ENCODE measurements at regions not wholly inside any gene's neighbourhood (a gene's known extent, or its start where the extent isn't known, plus 50 kb on each side); places are given as distances from the start of the nearest gene placed in this dataset.
"Not testable (repeated sequence)": the region's sequence is repeated elsewhere in the genome, so short reads cannot be mapped to it uniquely, and the experiment has no call there.

GRCh38 chr2:132259276-132259675 lies 97.5 kb upstream of the ANKRD30BL start:
- H3K79me2 ChIP-seq (ENCODE audit: insufficient read depth, low read length); POLR2A ChIA-PET; H3K4me3 ChIP-seq (replicated peaks in 1 of 3; ENCODE audit: insufficient read depth in 1 of 3, low read depth in 2 of 3, low read length in 3 of 3); BruUV-seq (replicated peaks); ATAC-seq; intact Hi-C loops (cut with micrococcal nuclease; ENCODE audit: unreplicated experiment); in situ Hi-C loops (cut with HindIII; ENCODE audit: extremely low pct_ligation_motif_present, low pct_unique_long_range_greater_than_20kb); H2AFZ ChIP-seq (ENCODE audit: low read length); H4K20me1 ChIP-seq (ENCODE audit: insufficient read depth, low read length); CTCF ChIA-PET (ENCODE audit: low intra/inter-chr PET ratio, low total read pairs); DNase-seq (ENCODE audit: low spot score); H3K27me3 ChIP-seq (ENCODE audit: control insufficient read depth in 1 of 2, insufficient read depth in 2 of 2, low read length in 2 of 2); H3K4me2 ChIP-seq (ENCODE audit: low read depth, low read length); H3K27ac ChIP-seq (ENCODE audit: extremely low read length, insufficient read depth, low read length); H3K4me1 ChIP-seq (ENCODE audit: insufficient read depth, low read length); H3K9ac ChIP-seq (ENCODE audit: insufficient read depth, low read depth, low read length); H3K36me3 ChIP-seq (replicated peaks in 1 of 2; ENCODE audit: control insufficient read depth in 1 of 2, insufficient read depth in 2 of 2, low read length in 2 of 2): not testable (repeated sequence)
- peak; percentile 72 for FAIRE-seq
- 50% methylated on average over 13 of the region's 13 CpGs for WGBS (ENCODE audit: low lambda C conversion rate)
- H3K9me3 ChIP-seq (ENCODE audit: low read length), result peaks cover 35% of the 10 kb centered on the region

GRCh38 chr2:132265595-132265994 lies 103.8 kb upstream of the ANKRD30BL start:
- DNase-seq (ENCODE audit: low spot score); H3K79me2 ChIP-seq (ENCODE audit: insufficient read depth, low read length); H4K20me1 ChIP-seq (ENCODE audit: insufficient read depth, low read length); ATAC-seq; H3K4me1 ChIP-seq (ENCODE audit: insufficient read depth, low read length); H3K9ac ChIP-seq (ENCODE audit: insufficient read depth, low read depth, low read length); CTCF ChIA-PET (ENCODE audit: low intra/inter-chr PET ratio, low total read pairs); H3K9me3 ChIP-seq (ENCODE audit: low read length); BruUV-seq (replicated peaks); H3K4me3 ChIP-seq (replicated peaks in 1 of 3; ENCODE audit: insufficient read depth in 1 of 3, low read depth in 2 of 3, low read length in 3 of 3); H3K27ac ChIP-seq (ENCODE audit: extremely low read length, insufficient read depth, low read length); H2AFZ ChIP-seq (ENCODE audit: low read length); H3K4me2 ChIP-seq (ENCODE audit: low read depth, low read length); H3K36me3 ChIP-seq (replicated peaks in 1 of 2; ENCODE audit: control insufficient read depth in 1 of 2, insufficient read depth in 2 of 2, low read length in 2 of 2); POLR2A ChIA-PET; in situ Hi-C loops (cut with HindIII; ENCODE audit: extremely low pct_ligation_motif_present, low pct_unique_long_range_greater_than_20kb); H3K27me3 ChIP-seq (ENCODE audit: control insufficient read depth in 1 of 2, insufficient read depth in 2 of 2, low read length in 2 of 2); FAIRE-seq: not testable (repeated sequence)
- intact Hi-C loops (cut with micrococcal nuclease; ENCODE audit: unreplicated experiment), result loop anchor here (10.0 kb wide), 2 partner anchors 389 to 1579 kb away; no protein-coding TSS in a partner anchor
- 44% methylated on average over 12 of the region's 12 CpGs for WGBS (ENCODE audit: low lambda C conversion rate)

GRCh38 chr2:132267105-132267497 lies 105.3 kb upstream of the ANKRD30BL start:
- in situ Hi-C loops (cut with HindIII; ENCODE audit: extremely low pct_ligation_motif_present, low pct_unique_long_range_greater_than_20kb), result no loop called here

More at GRCh38 chr2:132267105-132267497, 105.3 kb upstream of the ANKRD30BL start:
- H3K4me2 ChIP-seq (ENCODE audit: low read depth, low read length), result no peak overlapping the region
- no TSS peak for BruUV-seq (replicated peaks)
- no peak overlapping the region for H3K27ac ChIP-seq (ENCODE audit: extremely low read length, insufficient read depth, low read length)
- no peak overlapping the region for H3K4me3 ChIP-seq (replicated peaks in 1 of 3; ENCODE audit: insufficient read depth in 1 of 3, low read depth in 2 of 3, low read length in 3 of 3)
- intact Hi-C loops (cut with micrococcal nuclease; ENCODE audit: unreplicated experiment), result loop anchor here (10.0 kb wide), 2 partner anchors 388 to 1578 kb away; no protein-coding TSS in a partner anchor
- H4K20me1 ChIP-seq (ENCODE audit: insufficient read depth, low read length), result no peaks in the 10 kb centered on the region
- H3K79me2 ChIP-seq (ENCODE audit: insufficient read depth, low read length), result no peaks in the 10 kb centered on the region
- no peaks in the 10 kb centered on the region for H3K4me1 ChIP-seq (ENCODE audit: insufficient read depth, low read length)
- H3K9me3 ChIP-seq (ENCODE audit: low read length), result no peaks in the 10 kb centered on the region
- FAIRE-seq (no peak), ATAC-seq (no peak), DNase-seq (ENCODE audit: low spot score) (no peak)
- H3K27me3 ChIP-seq (ENCODE audit: control insufficient read depth in 1 of 2, insufficient read depth in 2 of 2, low read length in 2 of 2), result 0 out of 5 replicates have a peak, but pooled peaks cover 0 to 7% of the 10 kb centered on the region in 2 experiments
- H2AFZ ChIP-seq (ENCODE audit: low read length), result no peak overlapping the region
- no peak overlapping the region for H3K9ac ChIP-seq (ENCODE audit: insufficient read depth, low read depth, low read length)
- no peak for TF ChIP-seq GATAD2A (CRISPR knock-in tag; IDR thresholded peaks at IDR 0.05)
- TF ChIP-seq ZNF205 (CRISPR knock-in tag; IDR thresholded peaks at IDR 0.05), result no peak
- TF ChIP-seq ZNF672 (CRISPR knock-in tag; IDR thresholded peaks at IDR 0.05), result no peak
- no peak for TF ChIP-seq FOXP4 (CRISPR knock-in tag; IDR thresholded peaks at IDR 0.05)
- no peak for TF ChIP-seq ZNF331 (CRISPR knock-in tag; IDR thresholded peaks at IDR 0.05)
- no peak for TF ChIP-seq RFXAP (CRISPR knock-in tag; IDR thresholded peaks at IDR 0.05; ENCODE audit: borderline replicate concordance)
- TF ChIP-seq KAT7 (CRISPR knock-in tag; IDR thresholded peaks at IDR 0.05; ENCODE audit: borderline replicate concordance), result no peak
- TF ChIP-seq ZNF253 (CRISPR knock-in tag; IDR thresholded peaks at IDR 0.05; ENCODE audit: borderline replicate concordance), result no peak
- TF ChIP-seq ZC3H13 (CRISPR knock-in tag; IDR thresholded peaks at IDR 0.05), result no peak
- TF ChIP-seq TOE1 (CRISPR knock-in tag; IDR thresholded peaks at IDR 0.05), result no peak
- no peak for TF ChIP-seq ZNF605 (CRISPR knock-in tag; IDR thresholded peaks at IDR 0.05)
- WGBS (ENCODE audit: low lambda C conversion rate), result 2% methylated on average over 1 of the region's 1 CpG
- ChIA-PET POLR2A (no interaction called here), CTCF (ENCODE audit: low intra/inter-chr PET ratio, low total read pairs) (no interaction called here)
- H3K36me3 ChIP-seq (replicated peaks in 1 of 2; ENCODE audit: control insufficient read depth in 1 of 2, insufficient read depth in 2 of 2, low read length in 2 of 2), result no peaks in the 10 kb centered on the region
